ENCODE measurements at regions not wholly inside any gene's neighbourhood (a gene's known extent, or its start where the extent isn't known, plus 50 kb on each side); places are given as distances from the start of the nearest gene placed in this dataset.

- TF ChIP-seq FOXA1 (IDR thresholded peaks at IDR 0.05): no peak
- TF ChIP-seq GABPA (IDR thresholded peaks at IDR 0.05 in 1 of 2, conservative IDR thresholded peaks at IDR 0.05 in 1 of 2): no peak
- TF ChIP-seq ATF3 (IDR thresholded peaks at IDR 0.05): no peak
- no peak for TF ChIP-seq CTCF (IDR thresholded peaks at IDR 0.05; ENCODE audit: low read depth, low read length, missing input control)
- no peak for TF ChIP-seq HNF4A (conservative IDR thresholded peaks at IDR 0.05)
- no peak for TF ChIP-seq EGR1 (IDR thresholded peaks at IDR 0.05; ENCODE audit: low read depth in 2 of 2)
- no peak for TF ChIP-seq RXRA (IDR thresholded peaks at IDR 0.05)
- no peak for TF ChIP-seq YY1 (IDR thresholded peaks at IDR 0.05)
- TF ChIP-seq ZBTB33 (IDR thresholded peaks at IDR 0.05): no peak
- TF ChIP-seq RAD21 (IDR thresholded peaks at IDR 0.05): no peak
Observed at GRCh38 chr16:86984991-86985647, 332.1 kb downstream of the C16orf95 start.

All from liver (tissue), 3 donors.